Keratinocyte (primary cell): ENCODE measurements at regions not wholly inside any gene's neighbourhood (a gene's known extent, or its start where the extent isn't known, plus 50 kb on each side); places are given as distances from the start of the nearest gene placed in this dataset.

ENCODE experiments used
- DNase-seq: peaks from one replicate; pipeline ENCODE4 v3.0.0-alpha.2; 2011; ENCODE audit warnings: low read depth, missing footprints, low spot score
- FAIRE-seq: peaks from 2 replicates; lab custom pipeline; 2011; peaks lifted over from hg19 to GRCh38; lab: Jason Lieb, UNC
- H2AFZ ChIP-seq: 2 replicates; pipeline ENCODE4 v1.6.0; 2012; ENCODE audit warnings: low read length, control low read depth, inconsistent platforms; ENCODE audit not compliant: control insufficient read depth
- H3K27ac ChIP-seq: 2 replicates; pipeline ENCODE4 v1.5.1; 2011; ENCODE audit warnings: low read length; ENCODE audit not compliant: control insufficient read depth, insufficient read depth
- H3K27me3 ChIP-seq: 3 replicates; pipeline ENCODE4 v1.6.0; 2011; ENCODE audit warnings: low read length; ENCODE audit not compliant: control insufficient read depth, insufficient read depth; ENCODE audit errors: extremely low read depth
- H3K36me3 ChIP-seq, 2 experiments: 2 replicates in 1 of 2; 3 replicates in 1 of 2; pipeline ENCODE4 v1.5.1; 2011; ENCODE audit warnings: low read length in 2 of 2, mild to moderate bottlenecking in 1 of 2; ENCODE audit not compliant: control insufficient read depth in 2 of 2, insufficient read depth in 2 of 2; ENCODE audit errors: extremely low read depth in 1 of 2
- H3K4me1 ChIP-seq: 3 replicates; pipeline ENCODE4 v1.5.1; 2011; ENCODE audit warnings: low read length; ENCODE audit not compliant: control insufficient read depth, insufficient read depth; ENCODE audit errors: extremely low read depth
- H3K4me2 ChIP-seq: 3 replicates; pipeline ENCODE4 v1.6.0; 2011; ENCODE audit warnings: low read depth, low read length; ENCODE audit not compliant: control insufficient read depth, insufficient read depth; ENCODE audit errors: extremely low read depth
- H3K4me3 ChIP-seq, 3 experiments: fragments of 200-600 bp in 1 of 3; sonication (generic) in 1 of 3; 2 replicates in 2 of 3; 3 replicates in 1 of 3; pipeline ENCODE4 v1.5.1; 2011 to 2016; ENCODE audit warnings: low read length in 3 of 3, mild to moderate bottlenecking in 3 of 3, control low read depth in 2 of 3, inconsistent platforms in 1 of 3, low read depth in 1 of 3, mixed read lengths in 1 of 3, mixed run types in 1 of 3, moderate library complexity in 1 of 3; ENCODE audit not compliant: control insufficient read depth in 2 of 3, insufficient read depth in 2 of 3; ENCODE audit errors: extremely low read depth in 1 of 3
- H3K79me2 ChIP-seq: 2 replicates; pipeline ENCODE4 v1.6.0; 2012; ENCODE audit warnings: low read length; ENCODE audit not compliant: control insufficient read depth, insufficient read depth
- H3K9ac ChIP-seq: 3 replicates; pipeline ENCODE4 v1.6.0; 2011; ENCODE audit warnings: low read length; ENCODE audit not compliant: control insufficient read depth, insufficient read depth; ENCODE audit errors: extremely low read depth
- H3K9me1 ChIP-seq: 3 replicates; pipeline ENCODE4 v1.6.0; 2011; ENCODE audit warnings: low read length; ENCODE audit not compliant: control insufficient read depth, insufficient read depth; ENCODE audit errors: extremely low read depth
- H3K9me3 ChIP-seq: 2 replicates; pipeline ENCODE4 v1.5.1; 2012; ENCODE audit warnings: low read depth, low read length; ENCODE audit not compliant: control insufficient read depth
- H4K20me1 ChIP-seq: 3 replicates; pipeline ENCODE4 v1.6.0; 2011; ENCODE audit warnings: low read length; ENCODE audit not compliant: control insufficient read depth, insufficient read depth; ENCODE audit errors: extremely low read depth
- EZH2 ChIP-seq: IDR thresholded peaks from one replicate; pipeline ENCODE4 v1.6.1; 2012; ENCODE audit warnings: inconsistent platforms, mild to moderate bottlenecking, low read length, moderate library complexity
- dilution Hi-C: fragments of 300-500 bp; cut with MboI; formaldehyde crosslinking; loops from one replicate; pipeline ENCODE4 v1.7.0; 2020; ENCODE audit warnings: low sequenced_read_pairs; ENCODE audit not compliant: extremely low pct_ligation_motif_present
- TF ChIP-seq, protein P1 (sequence below), 3 experiments: IDR thresholded peaks in 1 of 3; conservative IDR thresholded peaks in 1 of 3; optimal IDR thresholded peaks in 1 of 3; 2 replicates in 2 of 3; 3 replicates in 1 of 3; pipeline versions ENCODE3 to v1.5.1; 2011; ENCODE audit warnings: low read length in 3 of 3, mild to moderate bottlenecking in 3 of 3, moderate library complexity in 2 of 3, control low read depth in 1 of 3, inconsistent platforms in 1 of 3; ENCODE audit not compliant: insufficient read depth in 2 of 3; ENCODE audit errors: extremely low read depth in 1 of 3

DNA sequence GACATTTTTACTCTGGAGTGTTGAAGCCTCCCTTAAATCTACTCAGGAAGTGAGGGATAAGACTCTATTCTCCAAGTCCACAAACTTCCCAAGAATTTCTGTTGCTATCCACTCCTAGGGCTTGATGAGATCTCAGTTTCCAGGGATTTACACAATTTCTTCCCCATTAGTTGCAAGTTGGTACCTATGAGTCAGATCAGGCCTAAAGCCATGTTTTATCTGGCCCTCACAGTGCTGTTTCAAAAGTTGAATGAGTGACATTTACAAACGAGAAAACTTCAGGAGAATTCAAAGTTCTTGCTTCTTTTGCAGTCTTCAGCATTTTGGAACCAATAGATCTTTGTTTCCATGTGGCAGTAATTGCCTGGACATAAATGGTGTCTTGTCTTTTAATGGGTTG is 156.4 kb upstream of the SYT10 start:
- Histone ChIP-seq H3K79me2 (no peaks in the 10 kb centered on the region), H3K27ac (no peak overlapping the region), H3K4me2 (no peak overlapping the region), H3K9me3 (no peaks in the 10 kb centered on the region), H3K27me3 (no peaks in the 10 kb centered on the region), H3K9ac (no peak overlapping the region), H3K4me1 (no peaks in the 10 kb centered on the region), H4K20me1 (no peaks in the 10 kb centered on the region), H2AFZ (no peak overlapping the region), H3K9me1 (no peaks in the 10 kb centered on the region), H3K4me3 (no peak overlapping the region), H3K36me3 (no peaks in the 10 kb centered on the region)
- dilution Hi-C loops = no loop called here
- TF ChIP-seq, protein P1, sequence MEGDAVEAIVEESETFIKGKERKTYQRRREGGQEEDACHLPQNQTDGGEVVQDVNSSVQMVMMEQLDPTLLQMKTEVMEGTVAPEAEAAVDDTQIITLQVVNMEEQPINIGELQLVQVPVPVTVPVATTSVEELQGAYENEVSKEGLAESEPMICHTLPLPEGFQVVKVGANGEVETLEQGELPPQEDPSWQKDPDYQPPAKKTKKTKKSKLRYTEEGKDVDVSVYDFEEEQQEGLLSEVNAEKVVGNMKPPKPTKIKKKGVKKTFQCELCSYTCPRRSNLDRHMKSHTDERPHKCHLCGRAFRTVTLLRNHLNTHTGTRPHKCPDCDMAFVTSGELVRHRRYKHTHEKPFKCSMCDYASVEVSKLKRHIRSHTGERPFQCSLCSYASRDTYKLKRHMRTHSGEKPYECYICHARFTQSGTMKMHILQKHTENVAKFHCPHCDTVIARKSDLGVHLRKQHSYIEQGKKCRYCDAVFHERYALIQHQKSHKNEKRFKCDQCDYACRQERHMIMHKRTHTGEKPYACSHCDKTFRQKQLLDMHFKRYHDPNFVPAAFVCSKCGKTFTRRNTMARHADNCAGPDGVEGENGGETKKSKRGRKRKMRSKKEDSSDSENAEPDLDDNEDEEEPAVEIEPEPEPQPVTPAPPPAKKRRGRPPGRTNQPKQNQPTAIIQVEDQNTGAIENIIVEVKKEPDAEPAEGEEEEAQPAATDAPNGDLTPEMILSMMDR (optimal IDR thresholded peaks at IDR 0.05 in 1 of 3, IDR thresholded peaks at IDR 0.05 in 1 of 3, conservative IDR thresholded peaks at IDR 0.05 in 1 of 3; ENCODE audit: extremely low read depth in 1 of 3, insufficient read depth in 2 of 3, low read length in 3 of 3) = no peak
- no peak for TF ChIP-seq EZH2
- no peak for DNase-seq
- FAIRE-seq = no peak

DNA sequence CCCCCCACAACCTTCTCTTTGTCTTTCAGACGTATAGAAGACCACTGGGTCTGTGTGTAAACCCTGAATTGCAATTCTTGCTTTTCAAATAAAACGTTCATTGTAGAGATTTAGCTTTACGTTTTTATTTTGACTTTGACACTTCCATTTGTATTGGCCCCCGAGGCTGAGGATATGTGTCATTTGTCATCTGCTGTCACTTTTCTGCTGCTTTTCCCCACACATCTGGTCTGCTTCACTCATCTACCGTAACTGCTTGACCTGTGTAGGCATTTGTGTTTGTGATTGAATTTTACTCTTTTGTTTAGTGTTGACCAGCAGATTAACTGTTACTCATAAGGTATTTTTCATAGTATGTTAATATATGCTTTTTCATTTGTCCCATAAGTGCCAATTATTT is 157.2 kb upstream of the SYT10 start:
- H3K9ac ChIP-seq = no peak overlapping the region
- no peak overlapping the region for H3K4me2 ChIP-seq
- no peaks in the 10 kb centered on the region for H3K9me1 ChIP-seq
- no peaks in the 10 kb centered on the region for H3K79me2 ChIP-seq
- no peaks in the 10 kb centered on the region for H3K27me3 ChIP-seq
- no peak for FAIRE-seq
- no peaks in the 10 kb centered on the region for H4K20me1 ChIP-seq
- DNase-seq = no peak
- no peak overlapping the region for H3K4me3 ChIP-seq
- TF ChIP-seq EZH2 = no peak
- TF ChIP-seq, protein P1 (optimal IDR thresholded peaks at IDR 0.05 in 1 of 3, IDR thresholded peaks at IDR 0.05 in 1 of 3, conservative IDR thresholded peaks at IDR 0.05 in 1 of 3; ENCODE audit: extremely low read depth in 1 of 3, insufficient read depth in 2 of 3, low read length in 3 of 3) = no peak
- H3K36me3 ChIP-seq = no peaks in the 10 kb centered on the region
- no peaks in the 10 kb centered on the region for H3K9me3 ChIP-seq
- dilution Hi-C loops = no loop called here
- no peak overlapping the region for H2AFZ ChIP-seq
- H3K27ac ChIP-seq = no peak overlapping the region
- no peaks in the 10 kb centered on the region for H3K4me1 ChIP-seq
